ENCODE measurements at regions not wholly inside any gene's neighbourhood (a gene's known extent, or its start where the extent isn't known, plus 50 kb on each side); places are given as distances from the start of the nearest gene placed in this dataset.

- no peak overlapping the region for H3K9ac ChIP-seq (ENCODE audit: low read depth in 1 of 2, low read length in 2 of 2)
- H3K27me3 ChIP-seq (ENCODE audit: control insufficient read depth in 4 of 4, insufficient read depth in 4 of 4, low read length in 3 of 4), result no peaks in the 10 kb centered on the region
- no peaks in the 10 kb centered on the region for H3K36me3 ChIP-seq (ENCODE audit: control insufficient read depth in 4 of 4, insufficient read depth in 3 of 4, low read depth in 1 of 4, low read length in 3 of 4)
- DNase-seq (ENCODE audit: low spot score), result no peak
- 54% methylated on average over 2 of the region's 2 CpGs for WGBS
- TF ChIP-seq FOXA1 (IDR thresholded peaks at IDR 0.05), result no peak
- no peak for TF ChIP-seq NR2F2 (IDR thresholded peaks at IDR 0.05)
- TF ChIP-seq SP1 (IDR thresholded peaks at IDR 0.05), result no peak
- no peak for TF ChIP-seq MAX (IDR thresholded peaks at IDR 0.05)
- no peak for TF ChIP-seq TAF1 (conservative IDR thresholded peaks at IDR 0.05)
- no peak for TF ChIP-seq HNF4G (IDR thresholded peaks at IDR 0.05)
- TF ChIP-seq YY1 (IDR thresholded peaks at IDR 0.05), result no peak
- TF ChIP-seq ZBTB33 (IDR thresholded peaks at IDR 0.05), result no peak
- no peak for TF ChIP-seq REST (IDR thresholded peaks at IDR 0.05)
- no peak for TF ChIP-seq HNF4A (conservative IDR thresholded peaks at IDR 0.05)
- TF ChIP-seq FOXA2 (IDR thresholded peaks at IDR 0.05), result no peak
- TF ChIP-seq CTCF (IDR thresholded peaks at IDR 0.05; ENCODE audit: low read depth, low read length, missing input control), result no peak
- no peak overlapping the region for H3K27ac ChIP-seq (ENCODE audit: low read depth in 1 of 2, low read length in 2 of 2)
- H3K4me3 ChIP-seq (ENCODE audit: low read depth in 1 of 3, low read length in 3 of 3), result no peak overlapping the region
- H3K4me1 ChIP-seq (ENCODE audit: control insufficient read depth in 4 of 4, insufficient read depth in 4 of 4, low read length in 3 of 4), result no peaks in the 10 kb centered on the region
- no peaks in the 10 kb centered on the region for H3K9me3 ChIP-seq (ENCODE audit: control insufficient read depth in 4 of 4, low read length in 3 of 4)
Measured at GRCh38 chr3:124268355-124268754, 276.4 kb upstream of the ROPN1 start.

- no peak overlapping the region for H3K9ac ChIP-seq (ENCODE audit: low read depth in 1 of 2, low read length in 2 of 2)
- no peak for DNase-seq (ENCODE audit: low spot score)
- H3K4me1 ChIP-seq (ENCODE audit: control insufficient read depth in 4 of 4, insufficient read depth in 4 of 4, low read length in 3 of 4), result no peaks in the 10 kb centered on the region
- H3K27ac ChIP-seq (ENCODE audit: low read depth in 1 of 2, low read length in 2 of 2), result no peak overlapping the region
- 64% methylated on average over 1 of the region's 1 CpG for WGBS
- TF ChIP-seq CTCF (IDR thresholded peaks at IDR 0.05; ENCODE audit: low read depth, low read length, missing input control), result no peak
- TF ChIP-seq FOXA2 (IDR thresholded peaks at IDR 0.05), result no peak
- no peak for TF ChIP-seq HNF4A (conservative IDR thresholded peaks at IDR 0.05)
- no peak for TF ChIP-seq NR2F2 (IDR thresholded peaks at IDR 0.05)
- TF ChIP-seq MAX (IDR thresholded peaks at IDR 0.05), result no peak
- no peak for TF ChIP-seq ZBTB33 (IDR thresholded peaks at IDR 0.05)
- TF ChIP-seq YY1 (IDR thresholded peaks at IDR 0.05), result no peak
- no peak for TF ChIP-seq HNF4G (IDR thresholded peaks at IDR 0.05)
- TF ChIP-seq RAD21 (IDR thresholded peaks at IDR 0.05), result no peak
- TF ChIP-seq JUND (IDR thresholded peaks at IDR 0.05), result no peak
- TF ChIP-seq TAF1 (conservative IDR thresholded peaks at IDR 0.05), result no peak
- TF ChIP-seq GABPA (IDR thresholded peaks at IDR 0.05 in 1 of 2, conservative IDR thresholded peaks at IDR 0.05 in 1 of 2), result no peak
- no peak overlapping the region for H3K4me3 ChIP-seq (ENCODE audit: low read depth in 1 of 3, low read length in 3 of 3)
- no peaks in the 10 kb centered on the region for H3K27me3 ChIP-seq (ENCODE audit: control insufficient read depth in 4 of 4, insufficient read depth in 4 of 4, low read length in 3 of 4)
- no peaks in the 10 kb centered on the region for H3K9me3 ChIP-seq (ENCODE audit: control insufficient read depth in 4 of 4, low read length in 3 of 4)
- H3K36me3 ChIP-seq (ENCODE audit: control insufficient read depth in 4 of 4, insufficient read depth in 3 of 4, low read depth in 1 of 4, low read length in 3 of 4), result no peaks in the 10 kb centered on the region
Measured at GRCh38 chr3:124269619-124270018, 277.7 kb upstream of the ROPN1 start.

Data from liver (tissue), 8 donors.